ENCODE measurements at regions not wholly inside any gene's neighbourhood (a gene's known extent, or its start where the extent isn't known, plus 50 kb on each side); places are given as distances from the start of the nearest gene placed in this dataset.

DNA sequence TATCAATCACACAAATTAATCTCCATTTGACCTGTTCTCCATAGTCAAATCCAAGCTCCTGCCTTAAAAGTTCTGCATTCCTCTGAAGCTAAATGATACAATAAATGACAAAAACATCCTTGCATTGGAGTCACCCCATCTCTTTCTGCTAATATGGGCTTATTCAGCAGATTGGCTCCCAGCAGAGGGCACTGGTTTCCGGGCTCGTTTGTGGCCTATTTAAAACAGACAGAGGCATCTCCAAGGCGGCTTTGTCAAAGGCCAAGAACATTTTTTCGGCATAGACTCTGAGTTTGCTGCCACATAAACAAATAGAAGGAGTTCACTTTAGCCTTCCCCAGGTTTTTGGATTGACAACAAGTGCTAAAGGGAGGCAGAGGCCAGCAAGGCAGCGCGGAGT lies 204.4 kb upstream of the RASGRP1 start:
- TF ChIP-seq, protein P1, sequence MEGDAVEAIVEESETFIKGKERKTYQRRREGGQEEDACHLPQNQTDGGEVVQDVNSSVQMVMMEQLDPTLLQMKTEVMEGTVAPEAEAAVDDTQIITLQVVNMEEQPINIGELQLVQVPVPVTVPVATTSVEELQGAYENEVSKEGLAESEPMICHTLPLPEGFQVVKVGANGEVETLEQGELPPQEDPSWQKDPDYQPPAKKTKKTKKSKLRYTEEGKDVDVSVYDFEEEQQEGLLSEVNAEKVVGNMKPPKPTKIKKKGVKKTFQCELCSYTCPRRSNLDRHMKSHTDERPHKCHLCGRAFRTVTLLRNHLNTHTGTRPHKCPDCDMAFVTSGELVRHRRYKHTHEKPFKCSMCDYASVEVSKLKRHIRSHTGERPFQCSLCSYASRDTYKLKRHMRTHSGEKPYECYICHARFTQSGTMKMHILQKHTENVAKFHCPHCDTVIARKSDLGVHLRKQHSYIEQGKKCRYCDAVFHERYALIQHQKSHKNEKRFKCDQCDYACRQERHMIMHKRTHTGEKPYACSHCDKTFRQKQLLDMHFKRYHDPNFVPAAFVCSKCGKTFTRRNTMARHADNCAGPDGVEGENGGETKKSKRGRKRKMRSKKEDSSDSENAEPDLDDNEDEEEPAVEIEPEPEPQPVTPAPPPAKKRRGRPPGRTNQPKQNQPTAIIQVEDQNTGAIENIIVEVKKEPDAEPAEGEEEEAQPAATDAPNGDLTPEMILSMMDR (IDR thresholded peaks at IDR 0.05; ENCODE audit: low read depth, low read length, poor library complexity, severe bottlenecking) = no peak
- no peak for TF ChIP-seq EZH2phosphoT487 (IDR thresholded peaks at IDR 0.05; ENCODE audit: borderline replicate concordance, low read length)
